EH (cell line): ENCODE measurements at regions not wholly inside any gene's neighbourhood (a gene's known extent, or its start where the extent isn't known, plus 50 kb on each side); places are given as distances from the start of the nearest gene placed in this dataset.
"Not testable (repeated sequence)": the region's sequence is repeated elsewhere in the genome, so short reads cannot be mapped to it uniquely, and the experiment has no call there.

Experiments
- DNase-seq: peaks from one replicate; pipeline ENCODE4 v3.0.0-alpha.2; 2015; ENCODE audit warnings: low read depth

- DNase-seq, result no peak
Observed at GRCh38 chr13:86579662-86580061, 780.4 kb upstream of the SLITRK6 start.

- no peak for DNase-seq
Observed at GRCh38 chr13:86581706-86582105, 782.5 kb upstream of the SLITRK6 start.

- DNase-seq, result no peak
Observed at GRCh38 chr13:86584301-86584700, 785.1 kb upstream of the SLITRK6 start.

- DNase-seq, result no peak
Observed at GRCh38 chr13:86585835-86586234, 786.6 kb upstream of the SLITRK6 start.

- no peak for DNase-seq
Observed at GRCh38 chr13:86591862-86592261, 792.6 kb upstream of the SLITRK6 start.

- no peak for DNase-seq
Observed at GRCh38 chr13:86601351-86601750, 802.1 kb upstream of the SLITRK6 start.

GRCh38 chr13:86606264-86606663 lies 807.0 kb upstream of the SLITRK6 start:
- no peak for DNase-seq

GRCh38 chr13:86608701-86609100 lies 809.5 kb upstream of the SLITRK6 start:
- no peak for DNase-seq

GRCh38 chr13:86633346-86633745 lies 834.1 kb upstream of the SLITRK6 start:
- DNase-seq, result no peak

GRCh38 chr13:86651171-86651570 lies 852.0 kb upstream of the SLITRK6 start:
- not testable (repeated sequence) for DNase-seq

GRCh38 chr13:86653009-86653408 lies 853.8 kb upstream of the SLITRK6 start:
- no peak for DNase-seq

GRCh38 chr13:86655561-86655960 lies 856.3 kb upstream of the SLITRK6 start:
- DNase-seq, result no peak

GRCh38 chr13:86660090-86660489 lies 860.9 kb upstream of the SLITRK6 start:
- no peak for DNase-seq

GRCh38 chr13:86665842-86666241 lies 866.6 kb upstream of the SLITRK6 start:
- DNase-seq, result no peak

- DNase-seq, result no peak
Observed at GRCh38 chr13:86673931-86674431, 874.8 kb upstream of the SLITRK6 start.

GRCh38 chr13:86681223-86681622 lies 882.0 kb upstream of the SLITRK6 start:
- no peak for DNase-seq

- DNase-seq, result no peak
Observed at GRCh38 chr13:86684402-86684801, 885.2 kb upstream of the SLITRK6 start.

- DNase-seq, result no peak
Observed at GRCh38 chr13:86689911-86690310, 890.7 kb upstream of the SLITRK6 start.

GRCh38 chr13:86692291-86692690 lies 893.1 kb upstream of the SLITRK6 start:
- no peak for DNase-seq

GRCh38 chr13:86710013-86710412 lies 910.8 kb upstream of the SLITRK6 start:
- DNase-seq, result no peak

- no peak for DNase-seq
Observed at GRCh38 chr13:86710896-86711295, 911.7 kb upstream of the SLITRK6 start.

- DNase-seq, result no peak
Observed at GRCh38 chr13:86714495-86714894, 915.3 kb upstream of the SLITRK6 start.

GRCh38 chr13:86725105-86725504 lies 925.9 kb upstream of the SLITRK6 start:
- DNase-seq, result no peak

GRCh38 chr13:86729206-86729605 lies 930.0 kb upstream of the SLITRK6 start:
- DNase-seq, result no peak

GRCh38 chr13:86731987-86732386 lies 932.8 kb upstream of the SLITRK6 start:
- no peak for DNase-seq
